Mammary epithelial cell (primary cell): ENCODE measurements at regions not wholly inside any gene's neighbourhood (a gene's known extent, or its start where the extent isn't known, plus 50 kb on each side); places are given as distances from the start of the nearest gene placed in this dataset.

Source experiments
- EZH2 ChIP-seq: IDR thresholded peaks from 2 replicates; pipeline ENCODE4 v1.6.1; 2012; ENCODE audit warnings: low read length, inconsistent platforms, borderline replicate concordance
- TF ChIP-seq, protein P1 (sequence below), 2 donors: IDR thresholded peaks in 1 of 2; conservative IDR thresholded peaks in 1 of 2; 2 replicates each; pipeline ENCODE4 v1.5.1; 2011 to 2012; ENCODE audit warnings: inconsistent platforms in 2 of 2, low read length in 2 of 2, mild to moderate bottlenecking in 2 of 2, control low read depth in 1 of 2, low read depth in 1 of 2; ENCODE audit not compliant: insufficient read depth in 1 of 2; ENCODE audit errors: extremely low read depth in 1 of 2

DNA sequence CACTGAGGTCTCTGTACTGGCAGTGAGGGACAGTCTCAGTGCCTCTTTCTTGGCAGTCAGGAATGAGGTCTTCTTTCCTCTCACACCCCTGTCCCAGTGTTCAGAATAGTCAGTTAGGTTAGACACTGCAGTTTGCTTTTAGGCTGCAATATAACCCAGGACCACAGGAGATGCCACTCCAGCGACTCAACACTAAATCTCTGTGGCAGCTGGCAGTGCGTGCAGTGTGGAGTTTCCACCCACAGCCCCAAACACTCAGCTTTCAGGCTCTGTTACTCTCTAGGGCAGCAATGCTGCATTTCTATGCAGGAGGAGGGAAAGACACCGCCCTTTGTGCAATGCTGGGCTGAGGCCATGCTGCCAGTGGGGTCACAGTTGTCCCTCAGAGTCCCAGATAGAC, 150.2 kb upstream of the SUCLG2 start:
- TF ChIP-seq, protein P1, sequence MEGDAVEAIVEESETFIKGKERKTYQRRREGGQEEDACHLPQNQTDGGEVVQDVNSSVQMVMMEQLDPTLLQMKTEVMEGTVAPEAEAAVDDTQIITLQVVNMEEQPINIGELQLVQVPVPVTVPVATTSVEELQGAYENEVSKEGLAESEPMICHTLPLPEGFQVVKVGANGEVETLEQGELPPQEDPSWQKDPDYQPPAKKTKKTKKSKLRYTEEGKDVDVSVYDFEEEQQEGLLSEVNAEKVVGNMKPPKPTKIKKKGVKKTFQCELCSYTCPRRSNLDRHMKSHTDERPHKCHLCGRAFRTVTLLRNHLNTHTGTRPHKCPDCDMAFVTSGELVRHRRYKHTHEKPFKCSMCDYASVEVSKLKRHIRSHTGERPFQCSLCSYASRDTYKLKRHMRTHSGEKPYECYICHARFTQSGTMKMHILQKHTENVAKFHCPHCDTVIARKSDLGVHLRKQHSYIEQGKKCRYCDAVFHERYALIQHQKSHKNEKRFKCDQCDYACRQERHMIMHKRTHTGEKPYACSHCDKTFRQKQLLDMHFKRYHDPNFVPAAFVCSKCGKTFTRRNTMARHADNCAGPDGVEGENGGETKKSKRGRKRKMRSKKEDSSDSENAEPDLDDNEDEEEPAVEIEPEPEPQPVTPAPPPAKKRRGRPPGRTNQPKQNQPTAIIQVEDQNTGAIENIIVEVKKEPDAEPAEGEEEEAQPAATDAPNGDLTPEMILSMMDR (conservative IDR thresholded peaks at IDR 0.05 in 1 of 2, IDR thresholded peaks at IDR 0.05 in 1 of 2; ENCODE audit: extremely low read depth in 1 of 2, insufficient read depth in 1 of 2, low read depth in 1 of 2, low read length in 2 of 2): no peak
- no peak for TF ChIP-seq EZH2
